Fibroblast of the aortic adventitia (primary cell): ENCODE measurements at regions not wholly inside any gene's neighbourhood (a gene's known extent, or its start where the extent isn't known, plus 50 kb on each side); places are given as distances from the start of the nearest gene placed in this dataset.

Source experiments
- DNase-seq: peaks from one replicate; pipeline ENCODE4 v3.0.0-alpha.2; 2010; ENCODE audit warnings: low read depth
- H3K4me3 ChIP-seq: 2 replicates; pipeline ENCODE4 v1.5.1; 2011; ENCODE audit warnings: low read depth, mild to moderate bottlenecking, control low read depth, low read length, moderate library complexity
- CTCF ChIP-seq: IDR thresholded peaks from 2 replicates; pipeline ENCODE4 v1.5.1; 2011; ENCODE audit warnings: mild to moderate bottlenecking, low read length, control low read depth, inconsistent platforms; ENCODE audit not compliant: insufficient read depth

GRCh38 chr5:34484216-34484920 lies 171.8 kb upstream of the RAI14 start:
- no peak for TF ChIP-seq CTCF
- H3K4me3 ChIP-seq, result no peak overlapping the region

GRCh38 chr5:34485768-34486030 lies 170.4 kb upstream of the RAI14 start:
- DNase-seq, result no peak
- H3K4me3 ChIP-seq, result no peak overlapping the region
- no peak for TF ChIP-seq CTCF

More at GRCh38 chr5:34484216-34484920, 171.8 kb upstream of the RAI14 start:
- no peak for DNase-seq

GRCh38 chr5:34486160-34486848 lies 169.8 kb upstream of the RAI14 start:
- peak; percentile 91 for DNase-seq
- peak; percentile 80 for TF ChIP-seq CTCF
- no peak overlapping the region for H3K4me3 ChIP-seq

- TF ChIP-seq CTCF, result no peak
- no peak for DNase-seq
- H3K4me3 ChIP-seq, result no peak overlapping the region
Measured at GRCh38 chr5:34486849-34487158, 169.3 kb upstream of the RAI14 start.

GRCh38 chr5:34487159-34487879 lies 168.8 kb upstream of the RAI14 start:
- DNase-seq, result peak; percentile 94
- no peak for TF ChIP-seq CTCF
- no peak overlapping the region for H3K4me3 ChIP-seq

GRCh38 chr5:34487956-34488355 lies 168.2 kb upstream of the RAI14 start:
- no peak for DNase-seq
- TF ChIP-seq CTCF, result no peak
- H3K4me3 ChIP-seq, result no peak overlapping the region
